Glomerular visceral epithelial cell (primary cell): ENCODE measurements at regions not wholly inside any gene's neighbourhood (a gene's known extent, or its start where the extent isn't known, plus 50 kb on each side); places are given as distances from the start of the nearest gene placed in this dataset.

Experiments used
- DNase-seq: peaks from one replicate; pipeline ENCODE4 v3.0.0-alpha.2; 2016; ENCODE audit errors: extremely low spot score

GRCh38 chr2:23198316-23199114, 186.5 kb upstream of the KLHL29 start:
- no peak for DNase-seq

- DNase-seq = peak; percentile 1
These were observed 185.7 kb upstream of the KLHL29 start for GRCh38 chr2:23199115-23199918.

GRCh38 chr2:23200068-23200786, 184.8 kb upstream of the KLHL29 start:
- peak; percentile 1 for DNase-seq

DNA sequence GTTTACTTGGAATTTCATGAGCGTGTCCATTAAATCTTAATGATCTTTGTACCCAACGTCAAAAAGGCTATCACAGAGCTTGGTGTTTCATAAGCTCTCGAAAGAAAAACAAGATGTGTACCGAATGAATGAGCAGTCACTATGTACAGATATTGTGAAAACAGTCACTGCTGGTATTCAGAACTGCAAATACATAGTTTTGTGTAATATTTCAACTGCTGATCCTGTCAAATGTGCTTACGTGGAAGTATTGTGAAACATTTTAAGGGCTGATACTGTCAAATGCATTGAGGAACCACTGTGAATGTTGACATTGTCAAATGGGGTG, 184.2 kb upstream of the KLHL29 start:
- DNase-seq = no peak

GRCh38 chr2:23203383-23203782, 181.6 kb upstream of the KLHL29 start:
- DNase-seq = no peak

DNA sequence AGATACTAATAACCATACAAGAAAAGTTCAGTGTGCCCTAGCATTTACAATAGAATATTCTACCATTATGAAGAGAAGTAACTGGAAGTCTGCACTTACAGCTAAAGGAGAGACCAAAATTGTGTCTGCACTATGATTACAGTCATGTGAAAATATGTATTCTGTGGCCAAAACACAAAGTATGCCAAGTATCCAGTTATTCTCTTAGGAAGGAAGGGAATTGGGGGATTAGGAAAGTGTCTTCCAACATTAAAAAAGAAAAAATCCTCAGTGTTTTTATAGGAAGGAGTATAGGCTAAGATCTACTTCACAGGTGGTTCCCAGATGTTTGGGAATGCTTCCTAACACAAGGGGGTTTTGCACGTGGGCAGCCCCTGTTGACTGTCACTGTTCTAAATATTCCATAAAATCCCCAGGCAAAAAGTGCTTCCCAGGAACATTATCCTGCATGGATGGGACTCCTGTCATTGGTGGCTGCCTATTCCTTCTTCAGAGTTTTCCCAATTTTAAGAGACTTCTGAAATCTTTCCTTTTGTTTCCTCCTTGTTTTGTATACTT, 180.2 kb upstream of the KLHL29 start:
- DNase-seq = no peak

GRCh38 chr2:23206650-23207049, 178.3 kb upstream of the KLHL29 start:
- no peak for DNase-seq

DNA sequence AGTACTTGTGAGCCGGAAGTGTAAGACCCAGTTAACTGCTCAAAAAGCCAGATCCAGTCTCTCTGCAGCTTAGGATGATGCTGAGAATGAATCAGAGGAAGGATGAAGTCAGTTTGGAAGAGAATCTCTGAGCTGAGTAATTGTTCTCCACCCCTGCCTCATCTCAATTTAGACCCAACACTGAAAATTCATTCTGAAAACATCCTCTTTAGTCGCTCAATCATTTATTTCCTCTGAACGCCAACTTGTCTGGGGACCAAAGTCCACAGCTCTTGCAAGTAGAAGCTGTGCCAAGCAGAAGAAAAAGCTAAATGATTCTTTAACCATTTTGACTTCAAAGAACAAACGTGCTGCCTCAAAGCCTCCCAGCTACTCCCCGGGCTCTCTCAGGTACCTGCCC, 177.1 kb upstream of the KLHL29 start:
- peak; percentile 2 for DNase-seq

DNA sequence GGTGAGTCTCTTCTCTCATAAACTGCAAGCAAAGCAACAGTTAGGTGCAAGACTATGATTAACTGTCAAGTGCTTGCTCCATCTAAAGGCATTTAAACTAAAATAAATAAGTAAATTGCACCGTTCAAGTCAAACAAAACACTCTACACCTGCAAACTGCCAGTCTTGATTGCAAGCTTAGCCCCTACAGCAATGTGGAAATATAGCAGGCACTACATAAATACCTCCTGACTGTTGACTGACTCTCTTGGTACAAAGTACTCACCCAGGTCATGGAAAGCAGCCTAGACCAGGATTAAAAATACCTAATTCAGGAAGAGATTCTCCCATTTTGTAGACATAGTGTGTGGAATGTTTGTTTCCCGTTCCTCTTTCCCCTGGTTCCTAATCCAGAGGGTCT, 176.6 kb upstream of the KLHL29 start:
- DNase-seq = no peak

GRCh38 chr2:23209059-23209458, 175.9 kb upstream of the KLHL29 start:
- no peak for DNase-seq

- DNase-seq = no peak
These were observed 172.9 kb upstream of the KLHL29 start for GRCh38 chr2:23211987-23212583.

- no peak for DNase-seq
These were observed 171.8 kb upstream of the KLHL29 start for GRCh38 chr2:23213196-23213595.

DNA sequence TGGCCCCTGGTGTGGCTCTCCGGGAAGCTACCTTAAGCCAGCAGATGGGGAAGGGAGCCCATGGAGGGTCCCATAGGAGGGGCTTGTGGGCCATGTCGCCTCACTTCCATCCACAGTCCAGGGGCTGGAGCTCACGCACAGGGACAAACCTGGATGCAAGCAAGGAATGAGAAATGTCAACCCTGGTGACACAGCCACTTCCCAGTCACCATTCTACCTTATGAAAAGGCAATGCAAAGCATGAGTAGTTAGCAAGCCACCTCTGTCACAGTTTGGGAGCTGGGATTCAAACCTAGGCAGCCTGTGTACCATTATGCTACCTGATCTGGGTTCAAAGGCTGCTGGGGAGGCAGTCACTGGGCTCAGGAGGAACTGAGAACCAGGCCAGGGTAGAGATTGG, 170.0 kb upstream of the KLHL29 start:
- no peak for DNase-seq

- no peak for DNase-seq
These were observed 165.3 kb upstream of the KLHL29 start for GRCh38 chr2:23219666-23220065.

DNA sequence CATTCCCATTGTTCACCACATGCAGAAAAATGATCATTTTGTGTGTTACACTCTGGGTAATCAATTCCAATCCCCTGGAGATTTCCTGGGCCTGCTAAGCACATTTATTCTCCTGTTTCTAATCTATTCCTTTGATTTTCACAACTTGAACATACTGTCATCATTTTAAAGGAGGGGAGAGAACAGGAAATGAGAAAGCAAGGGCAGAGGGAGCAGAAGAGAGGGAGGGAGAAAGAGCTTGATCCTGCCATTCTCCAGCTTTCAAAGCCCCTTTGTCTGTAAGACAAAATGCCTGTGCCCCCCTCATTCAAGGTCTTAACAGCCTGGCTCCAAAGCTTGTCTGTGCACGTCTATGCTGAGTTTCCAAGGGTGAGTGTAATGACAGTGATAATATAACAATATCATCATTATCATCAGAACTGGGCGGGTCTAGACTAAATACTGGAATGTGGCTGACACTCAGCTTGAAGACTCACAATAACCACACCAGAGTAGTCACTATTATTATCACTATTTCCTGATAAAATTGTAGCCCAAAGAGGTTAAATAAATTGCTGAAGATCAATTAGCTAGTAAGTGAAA, 164.4 kb upstream of the KLHL29 start:
- no peak for DNase-seq

GRCh38 chr2:23221236-23221635, 163.7 kb upstream of the KLHL29 start:
- no peak for DNase-seq

- no peak for DNase-seq
These were observed 163.1 kb upstream of the KLHL29 start for GRCh38 chr2:23221901-23222300.

- no peak for DNase-seq
These were observed 154.1 kb upstream of the KLHL29 start for GRCh38 chr2:23230885-23231284.

DNA sequence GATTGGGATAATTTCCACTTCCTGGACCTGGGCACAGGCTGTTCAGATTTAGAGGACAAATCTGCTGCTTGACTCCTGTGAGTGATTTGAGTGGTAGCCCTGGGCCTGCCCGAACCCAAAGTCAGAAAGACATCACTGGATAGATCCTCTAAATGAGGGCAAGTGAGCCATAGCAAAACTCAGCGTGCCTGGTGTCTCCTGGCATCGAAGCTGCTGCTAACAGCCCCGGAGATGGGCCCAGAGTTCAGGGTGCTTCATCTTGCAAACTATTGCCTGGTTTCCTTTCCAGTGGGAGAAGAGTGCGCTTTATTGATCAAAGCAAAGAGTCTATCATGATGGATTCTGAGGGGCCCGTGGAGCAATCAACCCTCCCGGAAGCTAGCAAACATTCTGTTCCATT, 153.1 kb upstream of the KLHL29 start:
- no peak for DNase-seq

DNA sequence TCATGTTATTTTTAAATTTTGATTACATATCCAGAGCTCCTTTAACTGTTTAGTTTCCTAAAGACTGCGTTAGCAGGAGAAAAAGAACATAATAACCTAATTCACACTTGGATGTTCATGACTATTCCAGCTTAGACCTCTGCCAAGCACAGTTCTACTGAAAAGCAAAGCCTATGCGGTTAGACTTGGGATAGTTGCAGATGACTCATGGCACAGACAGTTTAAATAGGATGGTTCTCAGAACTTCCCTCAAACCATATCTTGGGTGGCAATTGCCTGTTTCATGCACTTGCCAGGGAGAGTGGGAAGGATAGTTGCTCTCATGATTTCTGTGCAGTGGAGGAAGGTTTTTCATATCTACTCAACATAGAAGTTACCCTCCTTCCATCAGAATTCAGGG, 149.7 kb upstream of the KLHL29 start:
- peak; percentile 67 for DNase-seq

DNA sequence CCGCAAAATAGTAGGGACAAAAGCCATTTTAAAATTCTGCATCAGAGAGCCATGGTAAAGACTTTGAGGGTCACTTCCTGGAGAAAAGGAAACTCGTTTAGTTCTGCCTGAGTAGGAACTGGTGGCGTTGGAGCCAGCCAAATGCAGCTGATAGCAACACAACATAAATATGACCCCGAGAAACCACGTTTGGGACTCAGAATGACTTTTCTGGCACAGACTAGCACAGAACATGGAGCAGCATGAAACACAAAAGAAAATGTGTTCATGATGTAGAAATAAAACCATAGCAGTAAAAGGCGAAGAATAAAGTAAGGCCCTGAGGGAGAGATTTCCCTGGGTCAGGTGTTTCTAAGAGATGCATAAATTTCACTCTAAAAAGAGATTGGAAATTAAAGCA, 149.2 kb upstream of the KLHL29 start:
- peak; percentile 1 for DNase-seq

DNA sequence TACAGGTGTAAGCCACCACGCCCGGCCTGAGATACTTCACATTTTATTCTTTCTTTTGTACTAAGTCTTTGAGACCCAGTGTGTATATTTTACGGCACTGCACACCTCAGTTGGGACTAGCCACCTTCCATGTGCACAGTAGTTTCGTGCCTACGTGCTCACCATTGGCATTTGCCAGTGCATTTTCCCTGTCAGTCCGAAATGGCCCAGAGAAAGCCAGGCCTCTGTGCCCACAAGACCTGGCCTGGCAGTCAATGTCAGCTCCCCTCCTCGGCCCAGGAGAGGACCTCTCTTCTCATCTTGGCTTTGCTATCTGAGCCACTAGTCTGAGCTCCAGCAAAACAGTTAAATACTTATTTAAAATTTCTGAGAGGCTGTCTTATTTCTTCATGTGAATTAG, 147.8 kb upstream of the KLHL29 start:
- DNase-seq = no peak
